Cerebellar cortex (tissue), 1 donor: ENCODE measurements at regions not wholly inside any gene's neighbourhood (a gene's known extent, or its start where the extent isn't known, plus 50 kb on each side); places are given as distances from the start of the nearest gene placed in this dataset.

ENCODE experiments used
- DNase-seq: peaks from one replicate; pipeline ENCODE4 v3.0.0-alpha.2; 2015; ENCODE audit warnings: low spot score

DNA sequence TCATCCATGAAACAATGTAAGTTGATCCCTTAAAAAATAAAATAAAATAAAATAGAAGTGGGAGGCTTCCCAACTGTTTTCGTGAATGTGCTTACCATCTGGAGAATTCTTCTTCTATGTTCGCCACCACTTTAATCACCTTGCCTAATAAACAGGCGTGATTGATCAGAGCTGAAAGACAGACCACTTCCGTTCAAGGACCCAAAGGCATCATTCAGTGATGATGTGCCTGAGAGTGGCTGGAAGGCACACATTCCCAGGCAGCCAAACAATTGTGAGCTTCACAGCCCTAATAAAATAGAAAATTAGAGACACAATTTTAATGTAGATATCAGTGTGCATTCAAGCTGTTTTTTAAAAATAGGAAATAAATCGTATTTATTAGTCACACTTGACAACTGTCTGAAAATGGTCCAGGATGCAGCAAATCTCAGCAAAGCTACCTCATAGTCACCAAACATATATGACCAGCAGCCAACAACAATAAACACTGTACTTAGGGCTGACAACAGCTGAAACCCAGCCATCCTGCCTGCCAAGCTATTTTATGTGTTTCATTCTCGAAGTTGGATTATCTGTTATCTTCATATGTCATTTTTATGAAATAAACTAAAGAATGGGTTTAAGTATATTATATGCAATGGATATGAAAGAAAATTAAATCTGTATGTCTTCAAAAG, 163.2 kb upstream of the FAM9B start:
- no peak for DNase-seq

DNA sequence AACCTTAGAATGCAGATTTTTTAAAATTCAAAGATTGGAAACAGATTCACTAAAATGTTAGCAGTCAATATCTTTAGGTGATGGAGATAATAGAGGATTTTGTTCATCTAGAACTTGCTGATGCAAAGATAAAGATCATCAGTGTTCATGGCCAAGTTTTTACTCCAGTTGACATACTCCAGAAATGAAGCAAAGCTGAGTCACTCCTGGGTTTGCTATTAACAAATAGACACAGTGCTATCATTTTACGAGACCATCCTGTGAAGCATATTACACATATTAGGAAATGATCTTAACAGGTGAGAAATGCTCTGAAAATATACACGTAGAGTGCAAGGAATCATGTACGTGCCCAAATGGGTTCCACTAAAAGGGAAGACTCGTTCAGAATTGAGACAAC, 170.6 kb upstream of the FAM9B start:
- no peak for DNase-seq

DNA sequence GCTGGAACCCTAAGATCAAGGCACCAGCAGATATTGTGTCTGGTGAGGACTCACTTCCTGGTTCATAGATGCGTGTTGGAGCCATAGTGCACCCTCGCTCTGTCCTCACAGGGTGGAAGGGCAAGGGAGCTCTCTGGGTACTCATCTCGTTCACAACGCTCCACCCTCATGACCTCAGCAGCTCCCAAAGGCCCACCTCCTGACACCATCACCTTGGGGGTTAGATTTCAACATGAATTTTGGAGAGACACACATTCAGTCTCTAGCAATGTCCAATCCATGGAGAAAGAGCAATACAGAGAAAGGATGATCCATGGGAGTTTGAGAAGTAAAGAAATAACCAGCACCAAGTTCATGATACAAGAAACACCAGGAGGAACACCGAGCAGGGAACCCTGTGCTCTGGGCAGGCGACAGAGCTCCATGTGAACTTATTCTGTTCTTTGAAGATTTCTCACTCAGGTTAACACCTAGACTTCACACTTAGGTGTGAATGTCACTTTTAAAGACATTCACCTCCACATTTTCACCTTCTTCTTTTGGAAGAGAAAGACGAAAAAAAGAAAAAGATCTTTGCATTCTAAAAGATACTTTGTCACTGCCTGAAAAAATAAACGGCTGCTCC, 171.8 kb upstream of the FAM9B start:
- DNase-seq = no peak

DNA sequence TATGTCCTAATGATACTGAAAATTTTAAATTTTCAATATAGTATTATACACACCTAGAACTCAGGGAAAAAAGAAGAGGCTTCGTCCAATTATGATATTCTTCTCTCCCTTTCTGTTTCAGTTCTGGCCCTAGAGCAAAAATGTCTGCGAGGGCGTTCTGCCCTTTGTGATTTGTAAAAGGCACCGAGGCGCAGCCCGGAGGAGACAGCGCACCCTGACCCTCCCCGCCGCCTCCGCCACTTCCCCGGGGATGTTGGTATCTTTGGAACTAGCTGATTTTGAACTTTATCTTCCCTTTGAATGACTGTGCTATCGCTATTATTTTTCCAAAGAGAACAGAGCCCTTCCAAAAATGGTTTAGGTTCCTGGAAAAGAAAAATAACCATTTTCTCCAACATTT, 173.2 kb upstream of the FAM9B start:
- no peak for DNase-seq

DNA sequence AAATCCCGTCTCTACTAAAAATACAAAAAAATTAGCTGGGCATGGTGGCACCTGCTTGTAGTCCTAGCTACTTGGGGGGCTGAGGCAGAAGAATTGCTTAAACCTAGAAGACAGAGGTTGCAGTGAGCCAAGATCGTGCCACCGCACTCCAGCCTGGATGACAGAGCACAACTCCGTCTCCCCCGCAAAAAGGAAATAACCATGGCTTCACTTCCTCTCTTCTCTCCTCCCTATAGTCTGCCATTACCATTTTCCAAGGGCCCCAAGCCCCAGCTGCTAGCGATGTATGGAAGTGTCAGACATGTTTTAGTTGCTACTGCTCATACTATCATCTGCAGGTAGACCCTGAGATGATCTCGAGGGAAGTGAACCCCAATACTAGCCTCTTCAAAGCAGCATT, 177.3 kb upstream of the FAM9B start:
- no peak for DNase-seq

DNA sequence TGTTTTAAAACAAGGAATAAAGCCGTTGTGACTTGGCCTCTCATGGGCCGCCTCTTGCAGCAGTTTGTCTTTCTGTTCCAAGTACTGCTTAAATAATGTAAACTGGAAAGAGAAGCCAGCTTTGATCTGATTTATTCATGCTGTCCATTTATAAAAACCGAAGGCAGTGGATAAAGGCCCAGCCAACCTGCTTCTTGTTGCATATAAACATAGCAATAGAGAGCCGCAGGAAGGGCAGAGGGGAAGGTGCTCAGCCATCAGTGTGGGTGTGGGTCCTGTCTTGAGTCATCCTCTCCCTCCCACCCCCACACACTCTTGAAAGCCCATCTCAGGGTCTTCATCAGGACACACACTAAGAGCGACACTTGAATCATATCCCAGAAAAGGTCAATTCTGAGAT, 187.9 kb upstream of the FAM9B start:
- no peak for DNase-seq

DNA sequence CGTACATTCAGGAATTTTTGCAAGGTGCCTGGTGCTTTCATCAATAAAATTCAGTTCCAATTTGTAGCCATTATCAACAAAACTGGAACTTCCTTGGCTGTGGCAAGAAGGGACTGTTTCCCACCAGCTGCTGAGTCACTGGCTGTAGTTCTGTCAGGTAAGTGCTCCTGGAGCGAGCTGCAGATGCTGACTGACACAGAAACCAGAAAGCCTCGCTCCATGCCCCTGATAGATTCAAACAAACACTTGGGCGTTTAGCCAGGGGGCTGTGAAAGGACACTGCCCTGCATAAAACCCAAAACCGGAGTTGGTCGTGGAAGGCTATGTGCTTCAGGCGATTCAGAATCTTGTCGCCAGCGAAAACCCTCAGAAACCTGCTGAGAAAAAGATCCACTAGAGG, 188.4 kb upstream of the FAM9B start:
- no peak for DNase-seq

DNA sequence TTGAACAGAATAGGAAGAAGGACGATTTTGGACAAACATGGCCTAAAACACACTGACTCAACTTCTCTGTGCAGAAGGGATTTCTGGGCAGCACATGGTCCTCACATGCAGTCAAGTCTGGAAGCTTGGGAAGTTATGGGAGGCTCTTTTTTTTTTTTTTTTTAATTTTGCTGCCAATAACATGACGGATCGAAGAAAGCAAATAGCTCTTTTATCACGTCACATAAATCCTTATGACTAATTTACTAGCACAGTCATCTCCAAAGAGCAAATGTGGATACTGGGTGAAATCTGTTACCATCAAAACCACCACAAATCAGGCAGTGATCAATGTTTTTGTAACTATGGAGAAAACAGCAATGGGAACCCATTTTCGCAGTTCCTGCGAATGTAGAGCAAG, 193.3 kb upstream of the FAM9B start:
- DNase-seq = no peak

DNA sequence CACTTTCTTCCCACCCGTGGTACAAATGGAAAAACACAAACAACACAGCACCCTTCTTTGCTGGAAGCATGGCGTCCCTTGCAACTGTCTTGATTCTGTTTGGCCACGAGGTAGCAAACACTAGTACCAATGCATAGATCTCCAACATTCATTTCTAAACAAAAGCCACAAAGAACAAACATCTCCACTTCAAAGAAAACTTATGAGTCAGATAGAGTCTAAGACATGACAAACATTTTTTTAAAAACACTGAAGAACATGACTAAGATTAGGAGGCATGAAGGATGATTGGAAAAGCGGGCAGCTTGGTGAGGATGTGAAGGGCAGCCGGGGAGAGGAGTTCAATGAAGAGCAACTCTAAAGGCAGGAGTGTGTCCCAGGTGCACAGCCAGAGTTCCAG, 197.6 kb upstream of the FAM9B start:
- no peak for DNase-seq

DNA sequence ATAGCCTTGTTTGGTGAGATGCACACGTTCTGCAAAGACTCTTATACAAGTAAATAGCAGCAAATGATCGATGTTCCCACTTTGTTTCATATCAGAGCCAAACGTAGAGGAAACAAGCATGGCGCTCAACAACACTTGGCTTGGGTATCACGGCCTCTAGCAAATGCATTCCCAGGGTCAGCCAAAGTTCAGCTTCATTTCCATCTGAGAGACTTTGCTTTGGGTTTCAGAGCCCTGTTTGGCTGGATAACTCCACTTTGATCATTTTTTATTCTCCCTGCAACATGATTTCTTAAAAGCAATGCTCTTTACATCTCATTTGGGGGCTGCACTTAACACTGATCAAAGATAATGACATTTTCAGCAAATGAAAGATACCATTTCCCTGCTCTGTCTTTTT, 199.2 kb upstream of the FAM9B start:
- no peak for DNase-seq

DNA sequence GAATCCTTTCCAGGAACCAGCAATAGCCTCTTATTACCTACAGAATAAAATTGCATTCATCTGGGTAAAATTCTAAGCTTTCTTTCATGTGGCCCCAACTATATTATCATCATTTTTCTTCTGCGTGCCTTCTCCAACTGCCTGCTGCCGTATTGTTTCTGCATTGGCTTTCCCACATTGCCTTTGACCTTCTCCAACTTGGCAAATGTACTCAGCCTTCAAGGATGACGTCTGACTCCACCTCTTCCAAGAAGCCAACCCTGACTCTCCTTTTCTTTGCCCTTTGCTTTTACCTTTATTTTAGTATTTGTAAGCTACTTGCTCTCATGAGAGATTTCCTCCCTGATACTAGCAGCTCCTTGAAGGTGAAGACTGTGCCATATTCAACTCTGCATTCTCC, 200.4 kb upstream of the FAM9B start:
- no peak for DNase-seq

DNA sequence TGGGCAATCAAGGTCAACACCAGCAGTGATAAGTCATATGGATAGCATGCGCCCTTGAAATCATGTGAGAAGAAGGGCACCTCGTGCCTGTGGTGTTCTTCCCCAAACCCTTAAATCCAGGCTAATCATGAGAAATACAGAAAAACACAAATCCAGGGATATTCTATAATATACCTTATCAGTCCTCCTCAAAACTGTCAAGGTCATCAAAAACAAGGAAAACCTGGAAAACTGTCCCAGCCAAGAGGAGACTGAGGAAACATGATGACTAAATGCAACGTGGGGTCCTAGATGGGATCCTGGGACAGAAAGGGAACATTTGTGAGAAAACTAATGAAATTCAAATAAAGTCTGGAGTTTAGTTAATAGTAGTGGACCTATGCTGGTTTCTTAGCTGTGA, 201.8 kb upstream of the FAM9B start:
- no peak for DNase-seq

DNA sequence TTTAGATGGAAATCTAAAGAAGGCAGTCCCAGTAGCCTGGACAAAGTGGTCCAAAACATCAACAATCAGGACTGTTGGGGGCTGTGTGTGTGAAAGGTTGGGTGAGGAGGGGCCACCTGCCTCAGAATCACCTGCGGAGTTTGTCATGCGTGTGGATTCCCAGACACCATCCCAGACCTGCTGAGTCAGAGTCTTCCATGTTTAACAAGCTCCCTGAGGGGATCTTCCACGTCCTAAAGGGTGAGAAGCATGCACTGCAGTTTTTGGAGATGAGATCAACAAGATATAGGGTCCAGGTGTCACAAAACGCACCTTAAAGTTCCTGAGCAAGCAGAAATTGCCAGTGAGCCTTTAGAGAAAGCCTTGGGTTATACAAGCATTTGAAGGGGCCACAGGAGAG, 207.0 kb upstream of the FAM9B start:
- DNase-seq = no peak

DNA sequence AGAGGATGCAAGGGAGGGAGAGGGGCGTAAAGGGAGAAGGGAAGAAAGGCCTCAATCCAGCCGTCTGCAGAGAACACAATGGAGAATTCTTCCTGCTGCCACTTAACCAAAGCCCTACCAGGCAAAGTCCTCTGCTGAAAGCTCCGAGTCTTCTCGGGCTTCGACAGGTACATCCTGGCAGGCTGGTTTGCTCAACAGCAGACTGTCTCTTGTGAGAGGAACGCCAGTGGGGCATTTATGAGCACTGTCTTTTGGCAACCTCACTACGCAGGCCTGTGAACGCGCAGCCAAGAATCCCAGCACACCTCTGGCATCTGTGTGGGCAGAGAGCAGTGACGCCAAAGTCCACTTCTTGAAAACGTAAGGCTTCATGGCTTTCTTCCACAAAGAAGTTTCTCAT, 207.5 kb upstream of the FAM9B start:
- DNase-seq = no peak

DNA sequence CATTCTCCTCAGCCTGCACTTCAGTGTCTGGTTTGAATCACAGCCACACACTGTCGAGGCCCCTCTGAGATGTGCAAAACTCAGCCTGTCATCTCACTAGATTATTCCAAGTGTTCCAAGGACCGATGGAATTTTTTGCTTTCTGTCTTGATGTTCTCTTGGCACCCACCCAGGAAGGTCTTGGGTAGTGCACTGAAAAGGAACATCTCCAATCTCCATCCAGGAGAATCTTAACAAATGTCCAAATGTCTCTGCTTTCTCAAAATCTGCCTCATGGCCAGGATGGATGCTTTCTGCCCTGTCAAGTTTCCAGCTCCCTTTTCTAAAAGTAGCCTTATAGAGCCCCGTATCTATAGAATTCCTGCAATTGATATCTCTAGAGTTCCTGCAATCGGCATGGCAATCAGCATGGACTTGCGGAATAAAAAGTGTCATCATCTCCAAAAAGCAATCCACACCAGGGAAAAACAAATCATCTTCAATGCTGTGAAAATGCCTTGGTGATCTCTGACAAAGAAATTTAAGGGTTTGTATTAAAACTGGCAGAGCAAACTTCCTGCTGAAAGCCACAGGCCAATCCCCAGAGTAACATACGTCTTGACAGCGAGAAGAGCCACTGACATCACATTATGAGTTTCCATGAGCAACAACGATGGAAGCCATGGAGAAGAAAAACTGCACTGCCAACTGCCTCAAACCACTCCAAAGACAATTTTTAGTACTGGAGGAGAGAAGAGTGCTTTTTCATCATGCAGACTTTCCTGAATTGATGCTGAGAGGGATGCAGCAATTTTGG, 215.3 kb upstream of the FAM9B start:
- DNase-seq = no peak

DNA sequence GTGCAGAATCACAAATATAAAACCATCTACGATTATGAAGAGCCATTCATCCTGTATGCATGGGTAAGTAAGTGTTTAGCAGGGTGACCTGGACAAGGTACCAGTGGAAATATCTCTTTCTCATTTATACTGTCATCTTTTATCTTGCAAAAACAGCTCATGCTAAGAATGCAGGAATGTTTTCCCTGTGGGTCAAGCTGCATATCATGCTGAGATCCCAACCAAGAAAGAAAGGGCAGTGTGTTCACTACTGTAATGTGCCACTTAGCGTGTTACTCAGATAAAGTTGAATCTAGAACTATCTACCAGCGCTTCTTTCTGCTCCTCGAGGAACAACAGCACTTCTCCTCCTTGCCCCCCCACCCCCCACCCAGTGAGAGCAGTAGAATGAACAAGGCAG, 212.7 kb upstream of the TBL1X start:
- DNase-seq = no peak

DNA sequence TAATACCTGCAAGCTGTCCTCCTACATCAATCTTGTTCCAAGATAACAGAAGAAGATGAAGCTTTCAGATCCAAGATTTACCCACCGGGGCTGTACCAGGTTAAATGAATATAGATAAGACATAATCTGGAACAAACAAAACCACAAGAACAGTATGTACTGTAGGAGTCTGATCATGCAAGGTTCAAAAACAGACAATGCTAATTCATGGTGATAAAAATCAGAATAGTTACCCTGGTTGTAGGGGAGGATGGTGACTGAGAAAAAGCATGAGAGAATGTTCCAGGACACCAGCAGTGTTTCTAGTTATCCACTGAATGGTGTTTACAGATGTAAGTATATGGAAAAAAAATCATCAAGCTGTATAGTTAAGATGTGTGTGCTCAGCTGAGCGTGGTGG, 211.6 kb upstream of the TBL1X start:
- DNase-seq = no peak

DNA sequence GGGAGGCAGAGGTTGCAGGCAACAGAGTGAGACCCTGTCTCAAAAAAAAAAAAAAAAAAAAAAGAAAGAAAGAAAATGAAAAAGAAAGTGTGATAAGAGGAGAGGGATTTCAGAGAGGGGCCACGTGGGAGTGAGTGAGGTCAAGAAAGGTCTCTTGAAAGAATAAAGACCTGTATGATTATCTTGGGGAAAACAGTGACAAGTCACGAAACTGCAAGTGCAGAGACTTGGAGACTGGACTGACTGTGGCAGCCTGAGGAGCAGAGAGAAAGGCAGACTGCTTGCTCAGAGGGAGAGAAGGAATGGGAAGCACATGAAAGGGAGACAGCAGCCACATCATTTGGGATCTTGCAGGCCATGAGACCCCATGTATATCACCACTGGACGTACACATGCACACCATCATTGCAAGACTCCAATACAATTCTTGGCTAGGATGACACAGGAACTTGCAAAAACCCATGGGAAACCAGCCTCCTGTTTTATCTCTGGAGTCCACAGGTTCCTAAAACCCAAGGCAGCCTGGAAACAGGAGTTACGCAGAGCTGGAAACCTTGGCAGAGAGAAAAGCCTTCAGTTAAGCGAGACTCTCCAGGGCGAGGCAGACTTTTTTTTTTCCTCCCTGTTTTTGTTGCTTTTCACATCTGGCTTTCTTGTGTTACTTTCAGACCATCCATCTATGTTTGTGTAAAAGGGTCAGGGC, 207.0 kb upstream of the TBL1X start:
- DNase-seq = no peak

DNA sequence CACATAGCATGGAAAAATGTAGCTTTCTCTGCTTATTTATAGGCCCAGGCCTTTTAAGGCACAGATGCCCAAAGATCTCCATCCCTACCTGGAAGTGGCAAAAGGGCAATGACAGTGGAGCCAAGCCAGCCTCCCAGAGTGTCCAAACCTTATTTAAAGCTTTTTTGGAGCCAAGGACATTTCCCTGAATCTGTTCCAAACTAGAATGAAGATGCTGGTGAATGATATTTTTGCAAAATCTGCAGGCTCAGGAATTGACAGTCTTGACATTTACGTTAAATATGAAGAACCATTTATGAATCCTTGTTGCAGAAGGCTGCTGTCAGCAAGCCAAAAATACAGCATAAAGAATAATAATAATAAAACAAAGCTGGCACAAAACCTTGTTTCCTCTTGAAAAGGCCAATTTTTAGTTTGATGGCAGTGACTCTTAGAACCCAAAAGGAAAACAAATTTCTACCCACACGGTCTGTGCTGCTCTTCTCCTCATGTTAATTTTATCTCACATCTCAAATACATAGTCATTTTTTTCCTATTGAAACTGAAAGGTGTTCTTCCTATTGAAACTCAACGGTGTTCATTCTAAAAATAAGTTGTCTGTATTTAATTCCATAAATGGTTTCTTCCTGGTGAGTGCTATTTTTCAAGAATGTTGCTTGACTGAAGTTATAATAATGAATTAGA, 206.3 kb upstream of the TBL1X start:
- peak; percentile 87 for DNase-seq

DNA sequence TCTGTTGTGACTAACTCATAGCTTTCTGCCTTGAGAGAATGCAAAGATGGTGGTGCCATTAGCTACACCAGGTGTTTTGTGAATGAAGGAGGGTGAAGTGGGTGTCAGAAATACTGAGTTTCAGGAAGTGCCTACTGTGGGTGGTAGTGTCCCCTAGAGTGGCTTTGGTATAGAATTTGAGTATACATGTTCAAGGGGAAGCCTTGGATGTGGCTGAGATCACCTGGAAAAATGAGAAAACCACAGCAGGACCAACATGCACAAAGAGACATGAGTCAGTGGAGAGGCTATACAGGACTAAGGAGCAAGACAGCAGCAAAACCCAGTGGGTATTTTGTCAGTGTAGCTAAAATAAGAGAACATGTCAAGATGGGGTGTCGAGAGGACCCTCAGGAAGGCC, 204.3 kb upstream of the TBL1X start:
- DNase-seq = no peak

DNA sequence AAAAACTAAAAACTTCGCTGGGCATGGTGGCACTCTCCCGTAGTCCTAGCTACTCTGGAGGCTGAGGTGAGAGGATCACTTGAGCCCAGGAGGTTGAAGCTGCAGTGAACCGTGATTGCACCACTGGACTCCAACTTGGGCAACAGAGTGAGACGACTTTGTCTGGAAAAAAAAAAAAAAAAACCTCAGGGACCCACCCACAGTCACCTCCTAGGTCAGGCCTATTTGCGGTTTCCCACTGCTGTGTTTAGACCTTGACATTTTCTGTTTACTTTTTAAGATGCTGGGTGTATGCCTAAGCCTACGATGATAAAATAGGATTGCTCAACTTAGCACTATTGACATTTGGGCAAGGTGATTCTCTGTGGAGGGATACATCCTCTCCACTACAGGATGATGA, 197.4 kb upstream of the TBL1X start:
- no peak for DNase-seq

DNA sequence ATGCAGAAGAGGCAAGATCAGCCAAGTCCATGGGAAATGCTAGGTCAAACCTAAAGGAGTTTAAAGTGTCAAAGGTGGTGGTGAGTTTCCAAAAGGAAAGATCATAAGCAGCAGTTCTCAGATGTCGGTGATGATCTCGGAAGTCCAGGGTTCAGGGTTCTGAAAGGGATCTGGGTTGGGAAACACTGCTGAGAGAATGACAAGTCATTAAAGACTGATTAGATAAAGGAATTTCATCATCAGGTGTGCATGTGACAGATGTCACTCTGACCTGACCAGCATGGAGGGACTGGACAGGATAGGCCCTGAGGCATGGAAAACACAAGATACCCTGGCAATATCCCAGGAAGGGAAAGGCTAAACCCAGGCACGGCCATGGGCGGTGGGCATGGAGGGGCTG, 195.7 kb upstream of the TBL1X start:
- DNase-seq = no peak
